ENCODE measurements at regions not wholly inside any gene's neighbourhood (a gene's known extent, or its start where the extent isn't known, plus 50 kb on each side); places are given as distances from the start of the nearest gene placed in this dataset.

DNA sequence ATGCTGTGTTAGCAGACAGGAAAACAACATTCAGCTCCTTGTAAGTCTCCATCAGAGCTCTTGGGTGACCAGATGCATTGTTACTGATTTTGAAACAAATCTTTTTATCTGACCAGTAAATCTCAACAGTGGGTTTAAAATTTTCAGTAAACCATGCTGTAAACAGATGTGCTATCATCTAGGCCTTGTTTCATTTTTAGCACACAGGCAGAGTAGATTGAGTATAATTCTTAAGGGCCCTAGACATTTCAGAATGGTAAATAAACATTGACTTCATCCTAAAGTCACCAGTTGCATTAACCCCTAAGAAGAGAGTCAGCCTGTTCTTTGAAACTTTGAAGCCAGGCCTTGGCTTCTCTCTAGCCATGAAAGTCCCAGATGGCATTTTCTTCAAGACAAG, 237.2 kb upstream of the BMP2 start:
- Mint-ChIP-seq H3K36me3 (ENCODE audit: low read depth) (no peaks in the 10 kb centered on the region), H3K9me3 (peaks cover 4% of the 10 kb centered on the region), H3K4me1 (ENCODE audit: low read depth) (no peaks in the 10 kb centered on the region), H3K27me3 (ENCODE audit: insufficient read depth) (no peaks in the 10 kb centered on the region), H3K4me3 (no peak overlapping the region), H3K27ac (no peak overlapping the region)
- no peak for DNase-seq (ENCODE audit: low spot score)
- intact Hi-C loops (cut with micrococcal nuclease) = no loop called here

DNA sequence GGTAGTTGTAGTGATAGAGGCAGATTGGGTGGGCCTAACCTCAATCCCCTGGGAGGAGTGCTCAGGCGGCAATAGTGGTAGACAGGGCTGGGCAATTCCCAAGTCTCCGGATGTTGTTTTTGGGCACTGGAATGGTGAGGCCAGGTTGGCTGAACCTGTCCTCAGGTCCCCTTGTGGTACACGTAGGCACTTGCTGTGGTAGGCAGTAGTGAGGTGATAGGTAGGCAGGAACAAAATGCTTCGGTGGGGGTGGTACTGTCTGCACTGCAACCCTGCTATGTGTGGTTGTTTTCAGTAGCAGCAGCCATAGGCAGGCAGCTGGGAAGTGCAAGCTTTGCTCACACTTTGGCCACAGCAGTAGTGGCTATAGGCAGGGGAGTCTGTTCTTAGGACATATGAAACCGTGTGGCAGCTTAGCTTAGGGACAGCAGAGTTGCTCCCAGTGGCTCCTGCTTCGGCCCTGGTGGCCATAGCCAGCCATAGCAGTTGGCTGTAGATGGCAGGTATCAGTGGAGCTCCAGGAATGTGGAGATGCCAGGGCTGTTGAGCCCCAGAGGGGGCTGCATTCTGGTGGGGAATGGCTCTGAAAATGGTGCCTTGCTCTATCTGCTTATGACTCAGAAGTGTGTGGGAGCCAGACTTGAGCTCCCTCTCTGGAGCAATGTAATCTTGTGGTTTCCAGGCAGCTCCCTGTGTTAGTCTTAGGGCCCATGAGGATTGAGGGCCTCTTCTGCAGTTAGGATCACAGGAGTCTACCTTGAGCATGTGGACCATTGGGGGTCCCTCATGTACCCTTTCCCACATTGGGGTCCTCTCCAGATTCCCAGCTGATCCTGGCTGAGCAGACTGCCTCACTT, 241.8 kb upstream of the BMP2 start:
- H3K4me3 Mint-ChIP-seq = no peak overlapping the region
- no peak for DNase-seq (ENCODE audit: low spot score)

DNA sequence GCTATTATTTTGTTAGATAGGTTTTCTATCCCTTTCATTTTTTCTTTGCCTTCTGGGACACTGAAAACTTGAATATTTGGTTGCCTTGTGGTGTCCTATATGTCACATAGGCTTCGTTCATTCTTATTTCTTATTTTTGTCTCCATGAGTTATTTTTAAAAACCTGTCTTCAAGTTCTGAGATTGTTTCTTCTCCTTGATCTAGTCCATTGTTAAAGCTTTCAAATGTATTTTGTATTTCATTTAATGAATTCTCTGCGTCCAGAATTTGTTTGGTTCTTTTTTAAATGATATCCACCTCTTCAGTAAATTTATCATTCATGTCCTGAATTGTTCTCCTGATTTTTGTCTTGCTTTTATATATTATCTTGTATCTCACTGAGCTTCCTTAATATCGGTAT, 243.2 kb upstream of the BMP2 start:
- intact Hi-C loops (cut with micrococcal nuclease) = no loop called here
- Mint-ChIP-seq H3K9me3 (peaks cover 24% of the 10 kb centered on the region), H3K36me3 (ENCODE audit: low read depth) (no peaks in the 10 kb centered on the region), H3K4me3 (no peak overlapping the region), H3K27ac (no peak overlapping the region), H3K27me3 (ENCODE audit: insufficient read depth) (no peaks in the 10 kb centered on the region), H3K4me1 (ENCODE audit: low read depth) (no peaks in the 10 kb centered on the region)
- no peak for DNase-seq (ENCODE audit: low spot score)

More for the DNA sequence above, 241.8 kb upstream of the BMP2 start:
- Mint-ChIP-seq H3K27ac (no peak overlapping the region), H3K36me3 (ENCODE audit: low read depth) (no peaks in the 10 kb centered on the region), H3K27me3 (ENCODE audit: insufficient read depth) (no peaks in the 10 kb centered on the region), H3K4me1 (ENCODE audit: low read depth) (no peaks in the 10 kb centered on the region), H3K9me3 (peaks cover 24% of the 10 kb centered on the region)
- intact Hi-C loops (cut with micrococcal nuclease) = no loop called here

DNA sequence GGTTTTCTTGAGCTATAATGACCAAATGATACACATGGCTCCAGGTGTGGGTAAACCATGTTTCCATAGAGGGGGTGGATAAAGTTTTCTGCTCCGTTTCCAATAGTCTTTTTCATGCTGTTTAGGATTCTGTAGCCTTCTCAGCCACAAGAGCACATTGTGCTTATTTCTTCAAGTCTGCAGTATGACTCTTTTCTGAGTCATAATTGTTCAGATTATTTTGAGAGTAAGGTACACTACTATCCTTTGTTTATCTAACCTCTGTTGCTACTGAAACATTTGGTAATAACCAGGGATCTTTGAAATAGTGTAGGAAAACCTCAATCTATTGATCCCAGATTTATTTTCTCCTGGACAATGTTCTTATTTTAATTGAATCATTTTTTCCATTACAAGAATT, 247.9 kb upstream of the BMP2 start:
- Mint-ChIP-seq H3K27me3 (ENCODE audit: insufficient read depth) (no peaks in the 10 kb centered on the region), H3K27ac (no peak overlapping the region), H3K4me1 (ENCODE audit: low read depth) (no peaks in the 10 kb centered on the region), H3K9me3 (peaks cover 13% of the 10 kb centered on the region), H3K36me3 (ENCODE audit: low read depth) (no peaks in the 10 kb centered on the region), H3K4me3 (no peak overlapping the region)
- intact Hi-C loops (cut with micrococcal nuclease) = no loop called here
- no peak for DNase-seq (ENCODE audit: low spot score)

GRCh38 chr20:6515261-6515660, 252.2 kb upstream of the BMP2 start:
- intact Hi-C loops (cut with micrococcal nuclease) = no loop called here
- no peaks in the 10 kb centered on the region for H3K27me3 Mint-ChIP-seq (ENCODE audit: insufficient read depth)
- no peak for DNase-seq (ENCODE audit: low spot score)
- no peaks in the 10 kb centered on the region for H3K36me3 Mint-ChIP-seq (ENCODE audit: low read depth)
- H3K9me3 Mint-ChIP-seq = no peaks in the 10 kb centered on the region
- no peak overlapping the region for H3K4me3 Mint-ChIP-seq
- no peak overlapping the region for H3K27ac Mint-ChIP-seq
- H3K4me1 Mint-ChIP-seq (ENCODE audit: low read depth) = no peaks in the 10 kb centered on the region

DNA sequence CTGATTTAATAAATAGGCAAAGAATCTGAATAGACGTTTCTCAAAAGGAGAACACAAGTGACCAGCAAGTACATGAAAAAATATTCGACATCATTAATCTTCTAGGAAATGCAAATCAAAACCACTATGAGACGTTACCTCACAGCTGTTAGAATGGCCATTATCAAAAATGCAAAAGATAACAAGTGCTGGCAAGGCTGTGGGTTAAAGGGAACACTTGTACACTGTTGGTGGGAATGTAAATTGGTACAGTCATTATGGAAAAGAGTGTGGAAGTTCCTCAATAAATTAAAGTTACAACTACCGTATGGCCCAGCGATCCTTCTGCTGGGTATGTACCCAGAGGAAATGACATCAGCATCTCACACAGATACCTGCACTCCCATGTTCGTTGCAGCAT, 253.9 kb upstream of the BMP2 start:
- intact Hi-C loops (cut with micrococcal nuclease) = no loop called here
- Mint-ChIP-seq H3K27ac (no peak overlapping the region), H3K36me3 (ENCODE audit: low read depth) (no peaks in the 10 kb centered on the region), H3K9me3 (no peaks in the 10 kb centered on the region), H3K4me1 (ENCODE audit: low read depth) (no peaks in the 10 kb centered on the region), H3K27me3 (ENCODE audit: insufficient read depth) (no peaks in the 10 kb centered on the region), H3K4me3 (no peak overlapping the region)
- no peak for DNase-seq (ENCODE audit: low spot score)

DNA sequence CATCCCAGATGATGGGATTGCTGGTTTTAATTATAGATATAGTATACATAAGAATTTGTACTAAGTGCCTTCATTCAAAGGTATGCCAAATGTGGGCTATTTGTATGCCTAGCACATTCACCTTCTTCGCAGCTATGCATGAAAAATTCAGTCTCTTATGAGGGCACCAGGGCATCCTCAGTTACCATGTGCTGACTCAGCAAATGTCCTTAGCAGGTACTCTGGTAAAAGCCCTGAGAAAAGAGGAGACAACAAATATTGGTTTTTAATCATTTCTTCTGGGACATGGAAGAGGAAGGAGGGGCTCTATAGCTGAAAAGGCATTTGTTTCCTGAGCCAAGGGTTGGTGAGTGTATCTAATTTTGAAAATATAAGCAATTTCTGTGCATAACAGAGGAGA, 258.1 kb upstream of the BMP2 start:
- H3K4me1 Mint-ChIP-seq (ENCODE audit: low read depth) = no peaks in the 10 kb centered on the region
- no peaks in the 10 kb centered on the region for H3K36me3 Mint-ChIP-seq (ENCODE audit: low read depth)
- H3K27me3 Mint-ChIP-seq (ENCODE audit: insufficient read depth) = no peaks in the 10 kb centered on the region
- H3K27ac Mint-ChIP-seq = no peak overlapping the region
- peaks cover 4% of the 10 kb centered on the region for H3K9me3 Mint-ChIP-seq
- no peak for DNase-seq (ENCODE audit: low spot score)
- no peak overlapping the region for H3K4me3 Mint-ChIP-seq
- intact Hi-C loops (cut with micrococcal nuclease) = no loop called here

DNA sequence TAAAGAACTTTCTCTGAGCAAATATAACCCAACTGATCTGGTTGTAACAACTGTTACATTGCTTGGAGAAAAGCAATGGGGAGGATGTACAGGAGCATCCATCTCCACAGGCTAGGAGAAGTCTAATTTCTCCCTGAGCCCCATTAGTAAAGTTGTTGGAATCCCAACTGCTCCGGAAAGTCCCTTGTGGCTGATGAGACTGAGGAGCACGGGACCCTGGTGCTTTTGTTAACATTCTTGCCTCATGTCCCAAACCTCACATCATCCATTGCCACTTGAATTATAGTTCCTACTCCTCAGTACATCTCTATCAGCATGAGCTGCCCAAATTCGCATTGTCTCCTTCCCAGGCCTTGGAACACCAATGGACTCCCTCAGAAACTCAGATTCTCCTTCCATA, 260.6 kb upstream of the BMP2 start:
- no peaks in the 10 kb centered on the region for H3K36me3 Mint-ChIP-seq (ENCODE audit: low read depth)
- H3K4me3 Mint-ChIP-seq = no peak overlapping the region
- no peaks in the 10 kb centered on the region for H3K27me3 Mint-ChIP-seq (ENCODE audit: insufficient read depth)
- no peak overlapping the region for H3K27ac Mint-ChIP-seq
- H3K4me1 Mint-ChIP-seq (ENCODE audit: low read depth) = no peaks in the 10 kb centered on the region
- H3K9me3 Mint-ChIP-seq = peaks cover 4% of the 10 kb centered on the region
- intact Hi-C loops (cut with micrococcal nuclease) = no loop called here
- DNase-seq (ENCODE audit: low spot score) = no peak

DNA sequence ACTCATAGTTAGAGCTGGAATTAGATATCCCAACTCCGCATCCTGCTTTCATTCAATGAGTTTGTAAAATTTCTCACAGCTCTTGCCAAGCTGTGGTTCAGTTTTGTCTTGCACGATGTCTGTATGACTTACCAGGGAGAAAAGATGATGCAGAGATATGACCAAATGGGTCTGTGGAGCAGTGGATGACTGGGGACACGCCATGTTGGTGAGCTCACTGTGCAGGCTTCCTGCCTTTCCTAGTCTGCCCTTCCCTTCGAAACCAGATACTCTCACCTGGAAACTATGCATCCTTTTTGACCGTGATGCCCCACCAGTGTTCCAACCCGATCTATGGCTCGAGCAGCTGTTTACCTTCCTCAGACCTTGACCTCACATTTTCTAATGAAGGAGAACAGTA, 262.7 kb upstream of the BMP2 start:
- Mint-ChIP-seq H3K36me3 (ENCODE audit: low read depth) (no peaks in the 10 kb centered on the region), H3K27ac (no peak overlapping the region), H3K9me3 (peaks cover 9% of the 10 kb centered on the region), H3K4me1 (ENCODE audit: low read depth) (no peaks in the 10 kb centered on the region), H3K27me3 (ENCODE audit: insufficient read depth) (no peaks in the 10 kb centered on the region), H3K4me3 (no peak overlapping the region)
- no peak for DNase-seq (ENCODE audit: low spot score)
- intact Hi-C loops (cut with micrococcal nuclease) = no loop called here

GRCh38 chr20:6504179-6504578, 263.3 kb upstream of the BMP2 start:
- Mint-ChIP-seq H3K27ac (no peak overlapping the region), H3K4me1 (ENCODE audit: low read depth) (no peaks in the 10 kb centered on the region), H3K9me3 (peaks cover 9% of the 10 kb centered on the region), H3K4me3 (no peak overlapping the region), H3K27me3 (ENCODE audit: insufficient read depth) (no peaks in the 10 kb centered on the region), H3K36me3 (ENCODE audit: low read depth) (no peaks in the 10 kb centered on the region)
- no peak for DNase-seq (ENCODE audit: low spot score)
- intact Hi-C loops (cut with micrococcal nuclease) = no loop called here

- no peak for DNase-seq (ENCODE audit: low spot score)
- H3K9me3 Mint-ChIP-seq = peaks cover 9% of the 10 kb centered on the region
- no peak overlapping the region for H3K27ac Mint-ChIP-seq
- no peaks in the 10 kb centered on the region for H3K4me1 Mint-ChIP-seq (ENCODE audit: low read depth)
- no peaks in the 10 kb centered on the region for H3K27me3 Mint-ChIP-seq (ENCODE audit: insufficient read depth)
- H3K36me3 Mint-ChIP-seq (ENCODE audit: low read depth) = no peaks in the 10 kb centered on the region
- H3K4me3 Mint-ChIP-seq = no peak overlapping the region
- intact Hi-C loops (cut with micrococcal nuclease) = no loop called here
Measured at GRCh38 chr20:6502999-6503398, 264.5 kb upstream of the BMP2 start.

- H3K9me3 Mint-ChIP-seq = peaks cover 9% of the 10 kb centered on the region
- no peaks in the 10 kb centered on the region for H3K4me1 Mint-ChIP-seq (ENCODE audit: low read depth)
- H3K27me3 Mint-ChIP-seq (ENCODE audit: insufficient read depth) = no peaks in the 10 kb centered on the region
- H3K27ac Mint-ChIP-seq = no peak overlapping the region
- no peak for DNase-seq (ENCODE audit: low spot score)
- H3K36me3 Mint-ChIP-seq (ENCODE audit: low read depth) = no peaks in the 10 kb centered on the region
- intact Hi-C loops (cut with micrococcal nuclease) = no loop called here
- H3K4me3 Mint-ChIP-seq = no peak overlapping the region
Measured at GRCh38 chr20:6502219-6502618, 265.3 kb upstream of the BMP2 start.

DNA sequence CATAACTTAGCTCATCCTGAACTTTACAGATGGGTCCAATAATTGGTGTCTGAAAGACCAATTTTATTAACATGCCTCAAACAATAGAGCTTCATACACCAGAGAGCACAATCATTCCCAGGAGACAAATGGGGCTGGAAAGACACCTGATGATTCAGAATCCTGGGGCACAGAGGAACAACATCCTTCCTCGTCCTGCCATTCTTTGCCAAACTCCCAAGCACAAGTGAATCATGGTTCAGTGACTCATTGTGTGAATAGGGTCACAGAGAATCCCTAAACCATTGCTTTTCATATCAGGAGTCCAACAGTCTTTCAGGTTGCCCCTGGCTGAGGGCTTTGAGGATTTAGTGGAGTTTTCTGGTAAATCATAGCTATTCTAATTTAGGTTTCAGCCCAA, 266.4 kb upstream of the BMP2 start:
- DNase-seq (ENCODE audit: low spot score) = no peak
- Mint-ChIP-seq H3K9me3 (peaks cover 9% of the 10 kb centered on the region), H3K27ac (no peak overlapping the region), H3K4me1 (ENCODE audit: low read depth) (no peaks in the 10 kb centered on the region), H3K4me3 (no peak overlapping the region), H3K27me3 (ENCODE audit: insufficient read depth) (no peaks in the 10 kb centered on the region), H3K36me3 (ENCODE audit: low read depth) (no peaks in the 10 kb centered on the region)
- intact Hi-C loops (cut with micrococcal nuclease) = no loop called here

GRCh38 chr20:6499566-6499965, 267.9 kb upstream of the BMP2 start:
- Mint-ChIP-seq H3K4me1 (ENCODE audit: low read depth) (no peaks in the 10 kb centered on the region), H3K9me3 (peaks cover 4% of the 10 kb centered on the region), H3K27ac (no peak overlapping the region), H3K4me3 (no peak overlapping the region), H3K27me3 (ENCODE audit: insufficient read depth) (no peaks in the 10 kb centered on the region), H3K36me3 (ENCODE audit: low read depth) (no peaks in the 10 kb centered on the region)
- DNase-seq (ENCODE audit: low spot score) = no peak
- intact Hi-C loops (cut with micrococcal nuclease) = no loop called here

Measured in activated T-helper 1 cell treated with anti-CD3 and anti-CD28 coated beads, Interleukin-12 subunit alpha, Interleukin-12 subunit beta, Interleukin-2, Interleukin-4 antibody, amounts not matched to agents 30 ng/mL and 10 ng/mL and 1 ng/mL, durations not matched to agents 14 hours and 24 hours and 36 hours (primary cell).